ENCODE measurements at regions not wholly inside any gene's neighbourhood (a gene's known extent, or its start where the extent isn't known, plus 50 kb on each side); places are given as distances from the start of the nearest gene placed in this dataset.

DNA sequence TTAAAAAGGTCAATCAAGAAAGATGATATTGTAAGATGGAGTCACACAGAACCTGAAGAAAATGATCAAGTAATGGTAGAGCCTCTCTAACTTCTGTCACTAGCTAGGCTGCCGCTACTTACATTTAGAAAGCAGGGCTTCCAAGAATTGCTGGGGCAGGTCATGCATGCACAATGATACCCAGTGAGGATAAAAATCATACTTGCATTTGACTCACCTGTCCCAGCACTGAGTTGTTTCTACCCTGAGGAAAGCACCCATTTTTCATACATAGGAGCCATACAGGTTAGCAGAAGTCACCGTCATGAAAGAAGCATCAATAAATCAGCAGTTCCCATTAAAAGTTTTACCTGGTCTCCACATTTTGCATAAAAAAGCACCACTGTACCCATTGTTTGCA is 662.3 kb upstream of the FANCL start:
- Histone ChIP-seq H3K4me1 (ENCODE audit: insufficient read depth, low read length, severe bottlenecking) (no peaks in the 10 kb centered on the region), H3K4me3 (ENCODE audit: low read depth, low read length, poor library complexity, severe bottlenecking) (no peak overlapping the region), H3K36me3 (ENCODE audit: insufficient read depth, low read length) (no peaks in the 10 kb centered on the region), H3K27ac (ENCODE audit: low read depth, low read length, poor library complexity, severe bottlenecking) (no peak overlapping the region), H4K20me1 (ENCODE audit: insufficient read depth, low read length) (no peaks in the 10 kb centered on the region), H3K9ac (ENCODE audit: low read length) (no peak overlapping the region), H2AFZ (ENCODE audit: low read length) (no peak overlapping the region), H3F3A (ENCODE audit: insufficient read depth, low read length) (no peaks in the 10 kb centered on the region), H3K79me2 (ENCODE audit: insufficient read depth, low read length) (no peaks in the 10 kb centered on the region), H3K9me2 (ENCODE audit: low read depth, low read length) (no peaks in the 10 kb centered on the region), H3K9me3 (ENCODE audit: low read length) (no peaks in the 10 kb centered on the region), H3K27me3 (ENCODE audit: insufficient read depth, low read length) (no peaks in the 10 kb centered on the region), H3K4me2 (ENCODE audit: low read length) (no peak overlapping the region)
- TF ChIP-seq, protein P1, sequence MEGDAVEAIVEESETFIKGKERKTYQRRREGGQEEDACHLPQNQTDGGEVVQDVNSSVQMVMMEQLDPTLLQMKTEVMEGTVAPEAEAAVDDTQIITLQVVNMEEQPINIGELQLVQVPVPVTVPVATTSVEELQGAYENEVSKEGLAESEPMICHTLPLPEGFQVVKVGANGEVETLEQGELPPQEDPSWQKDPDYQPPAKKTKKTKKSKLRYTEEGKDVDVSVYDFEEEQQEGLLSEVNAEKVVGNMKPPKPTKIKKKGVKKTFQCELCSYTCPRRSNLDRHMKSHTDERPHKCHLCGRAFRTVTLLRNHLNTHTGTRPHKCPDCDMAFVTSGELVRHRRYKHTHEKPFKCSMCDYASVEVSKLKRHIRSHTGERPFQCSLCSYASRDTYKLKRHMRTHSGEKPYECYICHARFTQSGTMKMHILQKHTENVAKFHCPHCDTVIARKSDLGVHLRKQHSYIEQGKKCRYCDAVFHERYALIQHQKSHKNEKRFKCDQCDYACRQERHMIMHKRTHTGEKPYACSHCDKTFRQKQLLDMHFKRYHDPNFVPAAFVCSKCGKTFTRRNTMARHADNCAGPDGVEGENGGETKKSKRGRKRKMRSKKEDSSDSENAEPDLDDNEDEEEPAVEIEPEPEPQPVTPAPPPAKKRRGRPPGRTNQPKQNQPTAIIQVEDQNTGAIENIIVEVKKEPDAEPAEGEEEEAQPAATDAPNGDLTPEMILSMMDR (IDR thresholded peaks at IDR 0.05; ENCODE audit: low read length), result no peak
- no peak for TF ChIP-seq EZH2 (IDR thresholded peaks at IDR 0.05; ENCODE audit: borderline replicate concordance, low read length)

DNA sequence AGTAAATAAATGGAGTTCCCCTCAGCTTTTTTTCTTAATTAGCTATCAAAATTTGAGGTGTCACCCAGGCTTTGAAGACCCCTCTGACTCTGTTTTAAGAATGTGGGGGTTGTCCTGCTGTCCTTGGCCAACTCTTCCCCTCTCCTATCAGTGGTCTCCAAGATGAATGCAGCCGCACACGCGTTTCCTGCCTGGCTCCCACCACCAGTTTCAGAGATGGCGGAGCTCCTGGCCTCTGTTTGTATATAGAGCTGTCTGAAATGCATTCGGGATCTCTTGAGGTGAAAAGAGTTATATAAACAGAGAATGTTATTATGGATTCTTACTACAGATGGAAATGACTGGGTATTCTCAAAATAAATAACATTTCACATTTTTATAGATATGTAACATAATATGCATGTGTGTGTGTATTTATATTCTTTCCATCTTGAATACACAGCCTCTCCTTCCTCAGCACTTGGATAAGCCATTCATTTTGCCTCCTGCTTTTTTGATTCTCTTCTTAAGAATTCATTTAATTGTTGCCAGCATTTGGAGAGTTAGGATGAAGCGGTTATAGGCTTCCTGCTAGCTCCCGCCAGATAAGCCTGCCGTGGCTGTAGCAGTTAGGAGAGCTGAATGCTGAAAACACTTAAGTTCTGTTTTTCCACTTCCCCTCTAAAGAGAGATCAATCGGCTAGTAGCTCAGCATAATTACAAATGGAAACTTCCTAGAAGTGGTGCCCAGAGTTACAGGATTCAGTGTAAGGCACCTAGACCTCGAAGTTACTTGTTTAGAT is 659.3 kb upstream of the FANCL start:
- Histone ChIP-seq H3K9ac (ENCODE audit: low read length) (no peak overlapping the region), H3K4me2 (ENCODE audit: low read length) (no peak overlapping the region), H3K9me2 (ENCODE audit: low read depth, low read length) (no peaks in the 10 kb centered on the region), H3K9me3 (ENCODE audit: low read length) (no peaks in the 10 kb centered on the region), H2AFZ (ENCODE audit: low read length) (no peak overlapping the region), H3K36me3 (ENCODE audit: insufficient read depth, low read length) (no peaks in the 10 kb centered on the region), H3K4me3 (ENCODE audit: low read depth, low read length, poor library complexity, severe bottlenecking) (no peak overlapping the region), H3K27ac (ENCODE audit: low read depth, low read length, poor library complexity, severe bottlenecking) (no peak overlapping the region), H3K4me1 (ENCODE audit: insufficient read depth, low read length, severe bottlenecking) (no peaks in the 10 kb centered on the region), H3F3A (ENCODE audit: insufficient read depth, low read length) (no peaks in the 10 kb centered on the region), H4K20me1 (ENCODE audit: insufficient read depth, low read length) (no peaks in the 10 kb centered on the region), H3K79me2 (ENCODE audit: insufficient read depth, low read length) (no peaks in the 10 kb centered on the region), H3K27me3 (ENCODE audit: insufficient read depth, low read length) (no peaks in the 10 kb centered on the region)
- no peak for TF ChIP-seq EZH2 (IDR thresholded peaks at IDR 0.05; ENCODE audit: borderline replicate concordance, low read length)
- TF ChIP-seq, protein P1 (IDR thresholded peaks at IDR 0.05; ENCODE audit: low read length), result no peak

DNA sequence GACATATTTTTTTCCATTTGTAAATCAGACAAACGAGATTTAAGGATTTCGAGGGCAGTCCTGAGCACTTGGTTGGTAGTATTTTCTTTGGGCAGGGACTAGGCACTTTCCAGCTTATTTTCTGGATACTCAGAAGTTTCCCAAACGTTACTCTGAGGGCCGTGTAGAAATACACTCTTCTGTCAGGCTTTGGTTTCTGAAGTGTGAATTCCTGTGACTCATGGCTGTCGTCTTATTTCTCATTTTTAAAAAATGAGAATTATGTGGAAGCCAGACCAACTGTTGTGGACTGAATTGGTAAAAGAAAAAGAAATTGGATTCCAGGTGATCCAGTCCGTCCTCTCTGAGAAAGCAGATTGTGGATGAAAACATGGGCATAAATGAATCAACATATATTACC is 658.6 kb upstream of the FANCL start:
- Histone ChIP-seq H3K4me3 (ENCODE audit: low read depth, low read length, poor library complexity, severe bottlenecking) (no peak overlapping the region), H3K4me2 (ENCODE audit: low read length) (no peak overlapping the region), H3F3A (ENCODE audit: insufficient read depth, low read length) (no peaks in the 10 kb centered on the region), H4K20me1 (ENCODE audit: insufficient read depth, low read length) (no peaks in the 10 kb centered on the region), H3K4me1 (ENCODE audit: insufficient read depth, low read length, severe bottlenecking) (no peaks in the 10 kb centered on the region), H3K9me2 (ENCODE audit: low read depth, low read length) (no peaks in the 10 kb centered on the region), H3K27me3 (ENCODE audit: insufficient read depth, low read length) (no peaks in the 10 kb centered on the region), H3K36me3 (ENCODE audit: insufficient read depth, low read length) (no peaks in the 10 kb centered on the region), H2AFZ (ENCODE audit: low read length) (no peak overlapping the region), H3K9me3 (ENCODE audit: low read length) (no peaks in the 10 kb centered on the region), H3K79me2 (ENCODE audit: insufficient read depth, low read length) (no peaks in the 10 kb centered on the region), H3K9ac (ENCODE audit: low read length) (no peak overlapping the region), H3K27ac (ENCODE audit: low read depth, low read length, poor library complexity, severe bottlenecking) (no peak overlapping the region)
- TF ChIP-seq EZH2 (IDR thresholded peaks at IDR 0.05; ENCODE audit: borderline replicate concordance, low read length), result no peak
- TF ChIP-seq, protein P1 (IDR thresholded peaks at IDR 0.05; ENCODE audit: low read length), result no peak

Measured in OCI-LY1 (cell line).